CD14-positive monocyte (primary cell): ENCODE measurements at regions not wholly inside any gene's neighbourhood (a gene's known extent, or its start where the extent isn't known, plus 50 kb on each side); places are given as distances from the start of the nearest gene placed in this dataset.

Source experiments
- DNase-seq, 3 donors: peaks; one replicate each; pipeline ENCODE4 v3.0.0-alpha.2; 2011 to 2022
- H2AFZ ChIP-seq: 2 replicates; pipeline ENCODE4 v1.6.0; 2012; ENCODE audit warnings: mild to moderate bottlenecking, low read depth, low read length, inconsistent platforms; ENCODE audit not compliant: insufficient read depth, poor library complexity, severe bottlenecking
- H3K27ac ChIP-seq, 2 donors: 1 replicate in 1 of 2; 2 replicates in 1 of 2; pipeline ENCODE4 v1.5.1; 2012 to 2013; ENCODE audit warnings: low read length in 2 of 2, control low read depth in 1 of 2, inconsistent platforms in 1 of 2, low read depth in 1 of 2, mild to moderate bottlenecking in 1 of 2
- H3K27me3 ChIP-seq, 2 donors: one replicate each; pipeline versions ENCODE4 v1.6.0 to v1.6.1; 2011 to 2013; ENCODE audit warnings: low read length in 2 of 2; ENCODE audit not compliant: control insufficient read depth in 2 of 2, insufficient read depth in 2 of 2
- H3K36me3 ChIP-seq, 2 donors: replicated peaks in 1 of 2; 1 replicate in 1 of 2; 2 replicates in 1 of 2; pipeline versions ENCODE4 v1.5.1 to v1.6.1; 2012 to 2013; ENCODE audit warnings: low read length in 2 of 2, control low read depth in 1 of 2, inconsistent platforms in 1 of 2, mild to moderate bottlenecking in 1 of 2; ENCODE audit not compliant: insufficient read depth in 2 of 2, control insufficient read depth in 1 of 2
- H3K4me1 ChIP-seq, 2 donors: 1 replicate in 1 of 2; 2 replicates in 1 of 2; pipeline versions ENCODE4 v1.5.1 to v1.6.1; 2012 to 2013; ENCODE audit warnings: low read length in 2 of 2, control low read depth in 1 of 2, inconsistent platforms in 1 of 2, mild to moderate bottlenecking in 1 of 2, moderate library complexity in 1 of 2; ENCODE audit not compliant: insufficient read depth in 2 of 2, control insufficient read depth in 1 of 2
- H3K4me2 ChIP-seq: replicated peaks from 2 replicates; pipeline ENCODE3; 2012; ENCODE audit warnings: low read length, moderate library complexity, mild to moderate bottlenecking; ENCODE audit not compliant: poor library complexity, severe bottlenecking; ENCODE audit errors: extremely low read depth
- H3K4me3 ChIP-seq, 3 experiments: fragments of 200-600 bp in 1 of 3; sonication (generic) in 1 of 3; replicated peaks in 1 of 3; 1 replicate in 2 of 3; 2 replicates in 1 of 3; pipeline ENCODE4 v1.5.1; 2011 to 2013; ENCODE audit warnings: low read length in 3 of 3, mild to moderate bottlenecking in 3 of 3, control low read depth in 2 of 3, low read depth in 2 of 3, inconsistent platforms in 1 of 3, moderate library complexity in 1 of 3
- H3K79me2 ChIP-seq: 2 replicates; pipeline ENCODE4 v1.6.0; 2012; ENCODE audit warnings: mild to moderate bottlenecking, control low read depth, inconsistent platforms, low read length, moderate library complexity; ENCODE audit not compliant: insufficient read depth
- H3K9ac ChIP-seq: 2 replicates; pipeline ENCODE4 v1.6.0; 2017; ENCODE audit warnings: low read length, mild to moderate bottlenecking; ENCODE audit not compliant: insufficient read depth, poor library complexity, severe bottlenecking
- H3K9me3 ChIP-seq, 2 donors: replicated peaks in 1 of 2; 1 replicate in 1 of 2; 2 replicates in 1 of 2; pipeline versions ENCODE4 v1.5.1 to v1.6.1; 2012 to 2013; ENCODE audit warnings: low read length in 2 of 2, control low read depth in 1 of 2; ENCODE audit not compliant: control insufficient read depth in 1 of 2, insufficient read depth in 1 of 2
- H4K20me1 ChIP-seq: 2 replicates; pipeline ENCODE4 v1.6.0; 2012; ENCODE audit warnings: mild to moderate bottlenecking, low read length, control low read depth, moderate library complexity; ENCODE audit not compliant: insufficient read depth
- H3K27ac Mint-ChIP-seq, 7 donors: one replicate each; pipeline ENCODE4 v1.8.0; 2020; ENCODE audit warnings: mild to moderate bottlenecking in 7 of 7, mixed read lengths in 7 of 7, moderate library complexity in 6 of 7, inconsistent platforms in 2 of 7
- H3K27me3 Mint-ChIP-seq, 3 donors: one replicate each; pipeline ENCODE4 v1.8.0; 2021 to 2022; ENCODE audit warnings: low read depth in 3 of 3, mild to moderate bottlenecking in 3 of 3, mixed read lengths in 3 of 3, moderate library complexity in 3 of 3, inconsistent platforms in 1 of 3
- H3K36me3 Mint-ChIP-seq, 2 donors: one replicate each; pipeline ENCODE4 v1.8.0; 2020; ENCODE audit warnings: mixed read lengths in 2 of 2, inconsistent platforms in 1 of 2, mild to moderate bottlenecking in 1 of 2
- H3K4me1 Mint-ChIP-seq: one replicate; pipeline ENCODE4 v1.8.0; 2020; ENCODE audit warnings: mild to moderate bottlenecking, mixed read lengths
- H3K4me3 Mint-ChIP-seq, 2 donors: one replicate each; pipeline ENCODE4 v1.8.0; 2020; ENCODE audit warnings: mild to moderate bottlenecking in 2 of 2, mixed read lengths in 2 of 2, moderate library complexity in 1 of 2
- H3K9me3 Mint-ChIP-seq, 7 donors: one replicate each; pipeline ENCODE4 v1.8.0; 2020 to 2022; ENCODE audit warnings: mixed read lengths in 7 of 7, mild to moderate bottlenecking in 6 of 7, moderate library complexity in 6 of 7, inconsistent platforms in 2 of 7
- intact Hi-C, 2 donors: fragments of 100-400 bp; cut with micrococcal nuclease; formaldehyde crosslinking; loops; one replicate each; pipeline versions ENCODE4 v1.15.0 to v1.15.1; 2023
- TF ChIP-seq, protein P1 (sequence below): fragments of 200-600 bp; IDR thresholded peaks from one replicate; pipeline ENCODE4 v1.8.0; 2022; ENCODE audit warnings: antibody characterized with exemption, mild to moderate bottlenecking

DNA sequence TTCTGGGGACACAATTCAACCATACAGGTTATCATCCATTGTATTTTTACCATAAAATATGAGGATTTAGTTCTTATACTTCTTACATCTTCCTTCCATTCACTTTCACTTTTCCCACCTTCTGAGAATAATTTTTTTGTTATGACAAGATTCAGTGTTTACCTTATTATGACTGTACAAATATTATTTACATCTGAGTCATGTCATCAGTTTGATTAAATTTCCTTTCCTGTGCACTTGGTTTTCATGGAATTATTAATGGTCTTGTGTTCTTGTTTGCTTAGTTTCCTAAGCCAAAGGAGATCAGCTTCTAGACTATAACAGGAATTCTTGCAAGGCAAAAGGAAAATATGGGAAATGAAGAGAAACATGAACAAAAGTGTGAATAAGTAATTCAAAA, 366.5 kb downstream of the TMEM38B start:
- Histone ChIP-seq H3K79me2 (no peaks in the 10 kb centered on the region), H3K4me3 (no peak overlapping the region), H3K27me3 (no peaks in the 10 kb centered on the region), H3K9me3 (peaks cover 18 to 22% of the 10 kb centered on the region in 2 donors), H3K4me2 (no peak overlapping the region), H3K4me1 (no peaks in the 10 kb centered on the region), H3K27ac (no peak overlapping the region), H3K36me3 (no peaks in the 10 kb centered on the region), H4K20me1 (no peaks in the 10 kb centered on the region), H3K9ac (no peak overlapping the region), H2AFZ (no peak overlapping the region)
- TF ChIP-seq, protein P1, sequence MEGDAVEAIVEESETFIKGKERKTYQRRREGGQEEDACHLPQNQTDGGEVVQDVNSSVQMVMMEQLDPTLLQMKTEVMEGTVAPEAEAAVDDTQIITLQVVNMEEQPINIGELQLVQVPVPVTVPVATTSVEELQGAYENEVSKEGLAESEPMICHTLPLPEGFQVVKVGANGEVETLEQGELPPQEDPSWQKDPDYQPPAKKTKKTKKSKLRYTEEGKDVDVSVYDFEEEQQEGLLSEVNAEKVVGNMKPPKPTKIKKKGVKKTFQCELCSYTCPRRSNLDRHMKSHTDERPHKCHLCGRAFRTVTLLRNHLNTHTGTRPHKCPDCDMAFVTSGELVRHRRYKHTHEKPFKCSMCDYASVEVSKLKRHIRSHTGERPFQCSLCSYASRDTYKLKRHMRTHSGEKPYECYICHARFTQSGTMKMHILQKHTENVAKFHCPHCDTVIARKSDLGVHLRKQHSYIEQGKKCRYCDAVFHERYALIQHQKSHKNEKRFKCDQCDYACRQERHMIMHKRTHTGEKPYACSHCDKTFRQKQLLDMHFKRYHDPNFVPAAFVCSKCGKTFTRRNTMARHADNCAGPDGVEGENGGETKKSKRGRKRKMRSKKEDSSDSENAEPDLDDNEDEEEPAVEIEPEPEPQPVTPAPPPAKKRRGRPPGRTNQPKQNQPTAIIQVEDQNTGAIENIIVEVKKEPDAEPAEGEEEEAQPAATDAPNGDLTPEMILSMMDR: no peak
- H3K4me3 Mint-ChIP-seq: no peak overlapping the region
- DNase-seq: no peak
- H3K27me3 Mint-ChIP-seq: no peaks in the 10 kb centered on the region
- no peaks in the 10 kb centered on the region for H3K4me1 Mint-ChIP-seq
- intact Hi-C loops: no loop called here
- H3K36me3 Mint-ChIP-seq: no peaks in the 10 kb centered on the region
- H3K27ac Mint-ChIP-seq: no peak overlapping the region
- peaks cover 0 to 23% (median 7%) of the 10 kb centered on the region in 7 donors for H3K9me3 Mint-ChIP-seq

DNA sequence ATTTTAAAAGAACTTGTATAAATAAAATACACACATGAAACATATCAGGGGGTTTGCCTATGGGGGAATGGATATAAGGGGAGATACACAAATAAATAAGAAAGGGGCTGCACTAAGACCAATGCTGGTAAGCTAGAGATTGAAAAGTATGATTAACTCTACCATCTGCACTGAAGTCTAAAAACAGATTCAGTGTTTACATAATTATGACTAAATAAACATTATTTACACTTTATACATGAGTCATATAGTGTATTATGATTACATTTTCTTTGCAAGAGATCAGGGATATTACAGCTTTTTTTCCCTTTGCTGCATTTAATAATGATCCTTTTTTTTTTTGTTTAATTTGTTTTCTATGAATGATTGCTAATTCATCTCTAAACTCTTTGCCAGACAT, 367.9 kb downstream of the TMEM38B start:
- H3K9me3 ChIP-seq: peaks cover 18 to 22% of the 10 kb centered on the region in 2 donors
- no peaks in the 10 kb centered on the region for H3K36me3 ChIP-seq
- H3K27ac ChIP-seq: no peak overlapping the region
- no peaks in the 10 kb centered on the region for H3K4me1 ChIP-seq
- H3K4me1 Mint-ChIP-seq: no peaks in the 10 kb centered on the region
- no peak overlapping the region for H3K4me3 ChIP-seq
- H4K20me1 ChIP-seq: no peaks in the 10 kb centered on the region
- H3K27me3 ChIP-seq: no peaks in the 10 kb centered on the region
- no peak overlapping the region for H3K4me2 ChIP-seq
- H3K27me3 Mint-ChIP-seq: no peaks in the 10 kb centered on the region
- TF ChIP-seq, protein P1: no peak
- intact Hi-C loops: no loop called here
- H3K9me3 Mint-ChIP-seq: peaks cover 0 to 23% (median 6%) of the 10 kb centered on the region in 7 donors
- H2AFZ ChIP-seq: no peak overlapping the region
- no peak overlapping the region for H3K4me3 Mint-ChIP-seq
- no peaks in the 10 kb centered on the region for H3K79me2 ChIP-seq
- no peaks in the 10 kb centered on the region for H3K36me3 Mint-ChIP-seq
- H3K9ac ChIP-seq: no peak overlapping the region
- no peak overlapping the region for H3K27ac Mint-ChIP-seq
- DNase-seq: no peak
